ENCODE measurements at regions not wholly inside any gene's neighbourhood (a gene's known extent, or its start where the extent isn't known, plus 50 kb on each side); places are given as distances from the start of the nearest gene placed in this dataset.

DNA sequence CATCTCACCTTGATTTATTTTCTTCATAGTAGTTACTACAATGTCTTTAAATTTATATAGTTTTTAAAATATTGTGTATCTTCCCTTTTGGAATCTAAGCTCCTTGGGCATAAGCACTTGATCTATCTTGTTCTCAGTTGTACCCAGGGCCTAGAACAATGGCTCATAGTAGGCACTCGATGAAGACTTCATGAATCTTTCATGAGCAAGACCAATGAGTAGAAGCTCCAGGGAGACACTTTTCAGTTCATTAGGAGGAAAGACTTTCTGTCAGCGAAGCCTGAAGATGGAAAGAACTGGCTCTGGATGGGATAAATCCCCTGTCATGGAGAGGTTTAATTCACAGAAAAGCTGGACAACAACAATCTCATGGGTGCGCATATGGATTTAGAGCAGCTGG, 140.2 kb upstream of the CRY1 start:
- Histone ChIP-seq H3K36me3 (ENCODE audit: control insufficient read depth in 2 of 2, insufficient read depth in 2 of 2, low read length in 1 of 2) (no peaks in the 10 kb centered on the region), H3K27me3 (ENCODE audit: control insufficient read depth in 2 of 2, insufficient read depth in 1 of 2, low read length in 1 of 2) (no peaks in the 10 kb centered on the region), H3K4me1 (ENCODE audit: control insufficient read depth in 2 of 2, insufficient read depth in 2 of 2, low read length in 2 of 2) (peaks cover 0 to 10% of the 10 kb centered on the region in 2 donors), H3K27ac (ENCODE audit: low read depth in 1 of 2, low read length in 1 of 2) (no peak overlapping the region), H3K4me3 (ENCODE audit: low read length in 2 of 2) (no peak overlapping the region), H3K9me3 (ENCODE audit: control insufficient read depth in 2 of 2, insufficient read depth in 1 of 2, low read length in 1 of 2) (no peaks in the 10 kb centered on the region)
- DNase-seq (ENCODE audit: low read depth in 6 of 9, low spot score in 9 of 9) = no peak
- 97% methylated on average over 3 of the region's 3 CpGs for WGBS

DNA sequence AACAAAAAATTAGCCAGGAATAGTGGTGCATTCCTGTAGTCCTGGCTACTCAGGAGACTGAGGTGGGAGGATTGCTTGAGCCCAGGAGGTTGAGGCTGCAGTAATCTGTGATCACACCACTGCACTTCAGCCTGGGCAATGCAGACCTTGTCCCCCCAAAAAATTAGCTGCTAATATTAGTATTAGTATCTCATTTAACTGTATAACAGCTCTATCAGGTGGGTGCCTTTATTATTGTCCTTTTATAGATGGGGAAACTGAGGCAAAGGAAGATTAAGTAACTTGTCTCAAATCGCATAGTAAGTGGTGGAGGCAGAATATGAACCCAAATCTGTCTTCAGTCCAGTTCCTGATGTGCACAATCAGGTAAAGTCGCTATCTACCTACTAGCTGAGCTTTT, 142.3 kb upstream of the CRY1 start:
- no peaks in the 10 kb centered on the region for H3K27me3 ChIP-seq (ENCODE audit: control insufficient read depth in 2 of 2, insufficient read depth in 1 of 2, low read length in 1 of 2)
- WGBS = 93% methylated on average over 2 of the region's 2 CpGs
- H3K4me3 ChIP-seq (ENCODE audit: low read length in 2 of 2) = no peak overlapping the region
- no peak for DNase-seq (ENCODE audit: low read depth in 6 of 9, low spot score in 9 of 9)
- no peaks in the 10 kb centered on the region for H3K9me3 ChIP-seq (ENCODE audit: control insufficient read depth in 2 of 2, insufficient read depth in 1 of 2, low read length in 1 of 2)
- peaks cover 0 to 10% of the 10 kb centered on the region in 2 donors for H3K4me1 ChIP-seq (ENCODE audit: control insufficient read depth in 2 of 2, insufficient read depth in 2 of 2, low read length in 2 of 2)
- no peaks in the 10 kb centered on the region for H3K36me3 ChIP-seq (ENCODE audit: control insufficient read depth in 2 of 2, insufficient read depth in 2 of 2, low read length in 1 of 2)
- no peak overlapping the region for H3K27ac ChIP-seq (ENCODE audit: low read depth in 1 of 2, low read length in 1 of 2)

DNA sequence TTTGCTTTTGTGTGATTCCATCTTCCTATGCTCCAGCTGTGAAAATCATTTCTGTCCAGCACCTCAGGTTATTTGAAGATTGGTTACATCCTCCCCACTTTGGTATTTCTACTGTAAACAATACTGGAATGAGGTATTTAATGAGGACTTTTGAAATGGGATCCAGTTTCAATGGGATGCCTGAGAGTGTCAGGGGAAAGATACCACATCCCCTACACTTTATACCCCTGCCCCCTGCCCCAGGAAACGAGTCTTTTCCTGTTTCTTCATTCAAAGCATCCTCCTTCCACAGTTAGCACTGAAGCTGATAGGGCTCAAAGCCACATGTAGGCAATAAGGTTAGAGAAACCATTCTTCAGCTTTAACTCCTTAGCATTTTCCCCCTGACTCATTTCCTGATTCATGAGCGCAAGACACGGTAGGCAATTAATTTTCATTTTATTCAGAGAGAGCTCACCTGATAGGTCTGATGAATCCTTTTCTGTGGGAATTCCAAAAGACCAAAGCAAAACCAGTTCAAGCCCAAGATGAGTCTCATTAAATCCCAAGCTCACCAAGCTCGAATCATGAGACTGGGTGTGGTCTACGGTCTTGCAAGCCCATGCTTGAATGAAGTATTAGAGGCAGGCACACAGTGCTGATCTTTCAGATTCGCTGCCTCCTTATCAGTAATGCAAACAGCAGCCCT, 143.6 kb upstream of the CRY1 start:
- DNase-seq (ENCODE audit: low read depth in 6 of 9, low spot score in 9 of 9) = peak in 3 of 9 donors; percentile 8 to 40 (median 10)
- H3K4me3 ChIP-seq (ENCODE audit: low read length in 2 of 2) = no peak overlapping the region
- peaks cover 0 to 10% of the 10 kb centered on the region in 2 donors for H3K4me1 ChIP-seq (ENCODE audit: control insufficient read depth in 2 of 2, insufficient read depth in 2 of 2, low read length in 2 of 2)
- H3K9me3 ChIP-seq (ENCODE audit: control insufficient read depth in 2 of 2, insufficient read depth in 1 of 2, low read length in 1 of 2) = no peaks in the 10 kb centered on the region
- H3K27me3 ChIP-seq (ENCODE audit: control insufficient read depth in 2 of 2, insufficient read depth in 1 of 2, low read length in 1 of 2) = no peaks in the 10 kb centered on the region
- H3K27ac ChIP-seq (ENCODE audit: low read depth in 1 of 2, low read length in 1 of 2) = no peak overlapping the region
- 29% methylated on average over 6 of the region's 6 CpGs for WGBS
- H3K36me3 ChIP-seq (ENCODE audit: control insufficient read depth in 2 of 2, insufficient read depth in 2 of 2, low read length in 1 of 2) = no peaks in the 10 kb centered on the region

DNA sequence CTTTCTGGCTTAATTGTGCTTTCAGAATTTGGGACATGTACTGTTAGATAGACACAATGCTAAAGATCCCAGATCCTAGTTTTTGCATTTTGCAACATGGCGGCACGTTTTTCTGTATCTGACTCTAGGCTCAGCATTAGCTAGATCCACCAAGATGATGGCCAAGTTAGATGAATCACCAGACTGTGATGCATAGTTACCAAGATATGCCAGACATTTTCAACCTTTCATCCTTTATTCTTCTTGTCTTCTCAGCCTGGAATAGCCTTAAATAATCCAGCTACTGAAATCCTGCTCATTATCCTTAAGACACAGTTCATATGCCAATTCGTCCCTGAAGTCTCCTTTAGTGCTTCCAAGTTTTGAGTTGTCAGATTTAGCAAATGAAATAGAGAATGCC, 144.9 kb upstream of the CRY1 start:
- DNase-seq (ENCODE audit: low read depth in 6 of 9, low spot score in 9 of 9) = no peak
- Histone ChIP-seq H3K27ac (ENCODE audit: low read depth in 1 of 2, low read length in 1 of 2) (no peak overlapping the region), H3K27me3 (ENCODE audit: control insufficient read depth in 2 of 2, insufficient read depth in 1 of 2, low read length in 1 of 2) (no peaks in the 10 kb centered on the region), H3K4me3 (ENCODE audit: low read length in 2 of 2) (no peak overlapping the region), H3K4me1 (ENCODE audit: control insufficient read depth in 2 of 2, insufficient read depth in 2 of 2, low read length in 2 of 2) (peaks cover 0 to 10% of the 10 kb centered on the region in 2 donors), H3K36me3 (ENCODE audit: control insufficient read depth in 2 of 2, insufficient read depth in 2 of 2, low read length in 1 of 2) (no peaks in the 10 kb centered on the region), H3K9me3 (ENCODE audit: control insufficient read depth in 2 of 2, insufficient read depth in 1 of 2, low read length in 1 of 2) (no peaks in the 10 kb centered on the region)
- 97% methylated on average over 3 of the region's 3 CpGs for WGBS

DNA sequence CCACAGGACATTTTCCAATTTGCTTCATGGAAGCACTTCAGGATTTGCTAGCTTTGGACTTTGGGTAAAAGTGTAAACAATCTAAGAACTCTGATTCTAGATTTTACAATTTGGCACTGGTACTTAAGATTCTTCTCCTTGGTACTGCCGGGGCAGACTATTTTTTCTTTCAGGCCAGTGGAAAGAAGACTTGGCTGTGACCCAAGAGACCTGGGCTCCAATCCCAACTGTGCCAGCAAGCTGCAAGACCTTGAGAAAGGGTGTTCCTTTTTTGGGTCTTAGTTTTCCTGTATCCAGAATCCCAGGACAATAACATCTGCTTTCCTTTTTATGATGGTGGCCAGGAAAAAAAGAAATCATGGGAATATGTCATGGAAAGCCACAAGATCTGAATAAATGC, 148.1 kb upstream of the CRY1 start:
- Histone ChIP-seq H3K9me3 (ENCODE audit: control insufficient read depth in 2 of 2, insufficient read depth in 1 of 2, low read length in 1 of 2) (no peaks in the 10 kb centered on the region), H3K36me3 (ENCODE audit: control insufficient read depth in 2 of 2, insufficient read depth in 2 of 2, low read length in 1 of 2) (no peaks in the 10 kb centered on the region), H3K4me1 (ENCODE audit: control insufficient read depth in 2 of 2, insufficient read depth in 2 of 2, low read length in 2 of 2) (peaks cover 0 to 10% of the 10 kb centered on the region in 2 donors), H3K27ac (ENCODE audit: low read depth in 1 of 2, low read length in 1 of 2) (no peak overlapping the region), H3K4me3 (ENCODE audit: low read length in 2 of 2) (no peak overlapping the region), H3K27me3 (ENCODE audit: control insufficient read depth in 2 of 2, insufficient read depth in 1 of 2, low read length in 1 of 2) (no peaks in the 10 kb centered on the region)
- WGBS = 83% methylated on average over 1 of the region's 1 CpG
- no peak for DNase-seq (ENCODE audit: low read depth in 6 of 9, low spot score in 9 of 9)

DNA sequence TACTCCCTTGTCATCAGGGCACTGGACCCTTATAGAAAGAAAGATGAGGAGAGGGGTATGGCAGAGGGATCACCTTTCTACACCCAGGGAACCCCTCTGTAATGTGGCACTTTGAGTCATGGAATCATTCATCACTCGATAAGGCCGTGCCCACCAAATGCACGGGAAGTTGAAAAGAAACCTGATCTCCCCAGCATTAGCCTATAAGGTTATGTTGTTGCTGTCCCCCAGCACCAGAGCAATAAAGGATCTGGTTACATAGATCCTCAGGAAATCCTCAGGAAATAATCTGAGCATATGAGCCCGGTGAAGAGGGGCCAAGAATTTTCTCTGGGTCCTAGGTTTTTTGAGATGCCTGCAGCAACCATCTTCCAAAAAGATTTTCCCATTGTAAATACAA, 148.8 kb upstream of the CRY1 start:
- H3K27me3 ChIP-seq (ENCODE audit: control insufficient read depth in 2 of 2, insufficient read depth in 1 of 2, low read length in 1 of 2) = no peaks in the 10 kb centered on the region
- DNase-seq (ENCODE audit: low read depth in 6 of 9, low spot score in 9 of 9) = no peak
- H3K4me1 ChIP-seq (ENCODE audit: control insufficient read depth in 2 of 2, insufficient read depth in 2 of 2, low read length in 2 of 2) = peaks cover 0 to 8% of the 10 kb centered on the region in 2 donors
- no peaks in the 10 kb centered on the region for H3K36me3 ChIP-seq (ENCODE audit: control insufficient read depth in 2 of 2, insufficient read depth in 2 of 2, low read length in 1 of 2)
- no peak overlapping the region for H3K27ac ChIP-seq (ENCODE audit: low read depth in 1 of 2, low read length in 1 of 2)
- H3K4me3 ChIP-seq (ENCODE audit: low read length in 2 of 2) = no peak overlapping the region
- no peaks in the 10 kb centered on the region for H3K9me3 ChIP-seq (ENCODE audit: control insufficient read depth in 2 of 2, insufficient read depth in 1 of 2, low read length in 1 of 2)
- WGBS = 13% methylated on average over 4 of the region's 4 CpGs

DNA sequence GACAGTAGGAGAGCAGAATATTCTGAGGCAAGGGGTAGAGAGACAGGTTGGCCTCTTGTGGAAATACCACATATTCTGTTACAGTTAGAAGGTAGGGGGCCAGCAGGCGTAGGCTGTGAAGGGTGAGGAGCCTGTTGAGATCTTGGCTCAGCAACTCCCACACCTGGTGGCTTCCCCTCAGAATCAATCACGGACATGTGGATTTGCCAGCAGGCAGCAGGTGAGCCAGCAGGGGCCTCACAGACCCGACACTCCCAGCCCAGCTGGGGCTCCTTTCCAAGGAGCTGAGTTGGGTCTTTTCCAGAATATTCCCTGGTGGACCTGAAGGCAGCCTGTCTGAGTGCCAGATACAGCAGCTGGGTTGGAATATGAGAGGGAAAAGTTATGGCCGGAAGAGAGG, 150.0 kb upstream of the CRY1 start:
- Histone ChIP-seq H3K4me1 (ENCODE audit: control insufficient read depth in 2 of 2, insufficient read depth in 2 of 2, low read length in 2 of 2) (no peaks in the 10 kb centered on the region), H3K4me3 (ENCODE audit: low read length in 2 of 2) (no peak overlapping the region), H3K9me3 (ENCODE audit: control insufficient read depth in 2 of 2, insufficient read depth in 1 of 2, low read length in 1 of 2) (no peaks in the 10 kb centered on the region), H3K36me3 (ENCODE audit: control insufficient read depth in 2 of 2, insufficient read depth in 2 of 2, low read length in 1 of 2) (no peaks in the 10 kb centered on the region), H3K27ac (ENCODE audit: low read depth in 1 of 2, low read length in 1 of 2) (no peak overlapping the region), H3K27me3 (ENCODE audit: control insufficient read depth in 2 of 2, insufficient read depth in 1 of 2, low read length in 1 of 2) (no peaks in the 10 kb centered on the region)
- peak in 1 of 9 donors; percentile 4 for DNase-seq (ENCODE audit: low read depth in 6 of 9, low spot score in 9 of 9)
- WGBS = 85% methylated on average over 4 of the region's 4 CpGs

DNA sequence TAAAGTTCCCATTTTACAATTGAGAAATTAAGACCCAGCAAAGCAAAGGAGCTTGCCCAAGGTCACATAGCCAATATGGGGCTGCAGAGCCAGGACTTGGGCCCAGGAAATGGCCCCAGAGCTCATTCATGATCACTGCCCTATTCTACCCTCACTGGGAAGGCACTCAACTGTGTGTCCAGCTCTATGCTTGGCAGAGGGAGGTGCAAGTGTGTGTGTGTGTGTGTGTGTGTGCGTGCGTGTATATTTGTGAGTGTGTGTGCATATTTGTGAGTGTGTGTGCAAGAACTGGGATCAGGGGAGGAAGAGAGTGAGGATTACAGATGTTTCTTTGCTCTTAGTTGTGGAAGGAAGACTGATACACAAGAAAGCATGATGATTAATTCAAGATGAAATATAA, 151.2 kb upstream of the CRY1 start:
- Histone ChIP-seq H3K4me1 (ENCODE audit: control insufficient read depth in 2 of 2, insufficient read depth in 2 of 2, low read length in 2 of 2) (no peaks in the 10 kb centered on the region), H3K4me3 (ENCODE audit: low read length in 2 of 2) (no peak overlapping the region), H3K27ac (ENCODE audit: low read depth in 1 of 2, low read length in 1 of 2) (no peak overlapping the region), H3K9me3 (ENCODE audit: control insufficient read depth in 2 of 2, insufficient read depth in 1 of 2, low read length in 1 of 2) (no peaks in the 10 kb centered on the region), H3K27me3 (ENCODE audit: control insufficient read depth in 2 of 2, insufficient read depth in 1 of 2, low read length in 1 of 2) (no peaks in the 10 kb centered on the region), H3K36me3 (ENCODE audit: control insufficient read depth in 2 of 2, insufficient read depth in 2 of 2, low read length in 1 of 2) (no peaks in the 10 kb centered on the region)
- no peak for DNase-seq (ENCODE audit: low read depth in 6 of 9, low spot score in 9 of 9)
- WGBS = 41% methylated on average over 2 of the region's 2 CpGs

DNA sequence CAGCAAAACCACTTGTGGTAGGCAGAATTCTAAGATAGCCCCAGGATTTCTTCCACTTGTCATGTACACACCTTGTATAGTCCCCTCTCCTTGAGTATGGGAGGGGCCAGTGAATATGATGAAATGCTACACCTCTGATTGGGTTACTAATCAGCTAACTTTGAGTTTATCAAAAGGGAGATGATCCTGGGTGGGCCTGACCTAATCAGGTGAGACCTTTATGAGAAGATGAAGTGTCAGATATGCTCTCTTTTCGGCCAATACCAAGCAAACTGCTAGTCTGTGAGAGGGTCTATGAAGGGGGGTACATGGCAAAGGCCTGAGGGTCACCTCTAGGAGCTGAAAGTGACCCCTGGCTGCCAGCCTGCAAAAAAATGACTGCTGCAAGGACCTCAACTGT, 154.3 kb upstream of the CRY1 start:
- H3K27ac ChIP-seq (ENCODE audit: low read depth in 1 of 2, low read length in 1 of 2) = no peak overlapping the region
- 75% methylated on average over 1 of the region's 1 CpG for WGBS
- H3K4me1 ChIP-seq (ENCODE audit: control insufficient read depth in 2 of 2, insufficient read depth in 2 of 2, low read length in 2 of 2) = no peaks in the 10 kb centered on the region
- no peak for DNase-seq (ENCODE audit: low read depth in 6 of 9, low spot score in 9 of 9)
- no peak overlapping the region for H3K4me3 ChIP-seq (ENCODE audit: low read length in 2 of 2)
- H3K9me3 ChIP-seq (ENCODE audit: control insufficient read depth in 2 of 2, insufficient read depth in 1 of 2, low read length in 1 of 2) = no peaks in the 10 kb centered on the region
- no peaks in the 10 kb centered on the region for H3K27me3 ChIP-seq (ENCODE audit: control insufficient read depth in 2 of 2, insufficient read depth in 1 of 2, low read length in 1 of 2)
- H3K36me3 ChIP-seq (ENCODE audit: control insufficient read depth in 2 of 2, insufficient read depth in 2 of 2, low read length in 1 of 2) = no peaks in the 10 kb centered on the region

DNA sequence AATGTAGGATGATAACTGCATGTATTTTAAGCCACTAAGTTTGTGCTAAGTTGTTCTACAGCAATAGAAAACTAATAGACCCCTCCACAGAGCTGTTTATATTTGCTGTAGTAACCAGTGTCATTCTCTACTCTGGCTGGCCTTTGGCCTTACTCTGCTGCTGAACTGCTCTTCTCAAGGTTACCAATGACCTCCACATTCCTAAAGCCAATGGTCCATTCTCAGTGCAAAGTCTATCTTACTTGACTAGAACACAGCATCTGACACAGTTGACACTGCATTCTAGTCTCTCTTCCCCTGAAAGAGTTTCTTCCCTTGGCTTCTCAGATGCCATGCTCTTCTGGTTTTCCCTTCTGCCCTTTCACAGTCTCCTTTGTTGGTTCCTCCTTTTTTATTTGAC, 154.8 kb upstream of the CRY1 start:
- Histone ChIP-seq H3K27ac (ENCODE audit: low read depth in 1 of 2, low read length in 1 of 2) (no peak overlapping the region), H3K4me1 (ENCODE audit: control insufficient read depth in 2 of 2, insufficient read depth in 2 of 2, low read length in 2 of 2) (no peaks in the 10 kb centered on the region), H3K36me3 (ENCODE audit: control insufficient read depth in 2 of 2, insufficient read depth in 2 of 2, low read length in 1 of 2) (no peaks in the 10 kb centered on the region), H3K9me3 (ENCODE audit: control insufficient read depth in 2 of 2, insufficient read depth in 1 of 2, low read length in 1 of 2) (no peaks in the 10 kb centered on the region), H3K27me3 (ENCODE audit: control insufficient read depth in 2 of 2, insufficient read depth in 1 of 2, low read length in 1 of 2) (no peaks in the 10 kb centered on the region), H3K4me3 (ENCODE audit: low read length in 2 of 2) (no peak overlapping the region)
- DNase-seq (ENCODE audit: low read depth in 6 of 9, low spot score in 9 of 9) = no peak
